ENCODE measurements at regions not wholly inside any gene's neighbourhood (a gene's known extent, or its start where the extent isn't known, plus 50 kb on each side); places are given as distances from the start of the nearest gene placed in this dataset.

DNA sequence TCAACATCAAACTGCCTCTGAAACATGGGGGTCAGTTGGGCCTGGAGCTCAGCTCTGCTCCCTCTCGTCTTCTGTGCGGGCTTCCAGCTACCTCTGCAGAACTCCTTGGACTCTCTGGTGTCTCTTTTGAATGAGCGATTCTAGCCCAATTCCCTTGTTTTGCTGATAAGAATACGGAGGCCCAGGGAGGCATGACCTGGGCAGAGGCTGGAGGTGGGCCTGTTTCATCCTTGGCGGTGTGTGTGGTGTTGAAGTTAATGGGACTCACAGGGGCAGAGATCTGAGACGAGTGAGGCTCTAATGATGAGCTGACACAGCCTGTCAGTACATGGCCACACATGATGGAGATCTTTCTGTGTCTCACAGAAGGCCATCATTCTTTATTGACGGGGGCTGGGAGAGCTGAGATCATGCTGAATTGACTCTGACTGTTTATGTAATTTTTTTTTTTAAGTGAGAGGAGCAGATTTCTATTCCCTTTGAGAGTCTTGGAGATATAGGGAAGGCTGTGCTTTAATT lies 134.5 kb downstream of the URB2 start:
- no peak overlapping the region for H3K4me3 Mint-ChIP-seq
- H3K36me3 Mint-ChIP-seq: no peaks in the 10 kb centered on the region
- peaks cover 31% of the 10 kb centered on the region for H3K27me3 Mint-ChIP-seq (ENCODE audit: low read depth)
- no peak overlapping the region for H3K27ac Mint-ChIP-seq
- no peak for DNase-seq (ENCODE audit: low spot score in 2 of 2, unreplicated experiment in 2 of 2)
- peaks cover 5% of the 10 kb centered on the region for H3K9me3 Mint-ChIP-seq
- TF ChIP-seq, protein P1, sequence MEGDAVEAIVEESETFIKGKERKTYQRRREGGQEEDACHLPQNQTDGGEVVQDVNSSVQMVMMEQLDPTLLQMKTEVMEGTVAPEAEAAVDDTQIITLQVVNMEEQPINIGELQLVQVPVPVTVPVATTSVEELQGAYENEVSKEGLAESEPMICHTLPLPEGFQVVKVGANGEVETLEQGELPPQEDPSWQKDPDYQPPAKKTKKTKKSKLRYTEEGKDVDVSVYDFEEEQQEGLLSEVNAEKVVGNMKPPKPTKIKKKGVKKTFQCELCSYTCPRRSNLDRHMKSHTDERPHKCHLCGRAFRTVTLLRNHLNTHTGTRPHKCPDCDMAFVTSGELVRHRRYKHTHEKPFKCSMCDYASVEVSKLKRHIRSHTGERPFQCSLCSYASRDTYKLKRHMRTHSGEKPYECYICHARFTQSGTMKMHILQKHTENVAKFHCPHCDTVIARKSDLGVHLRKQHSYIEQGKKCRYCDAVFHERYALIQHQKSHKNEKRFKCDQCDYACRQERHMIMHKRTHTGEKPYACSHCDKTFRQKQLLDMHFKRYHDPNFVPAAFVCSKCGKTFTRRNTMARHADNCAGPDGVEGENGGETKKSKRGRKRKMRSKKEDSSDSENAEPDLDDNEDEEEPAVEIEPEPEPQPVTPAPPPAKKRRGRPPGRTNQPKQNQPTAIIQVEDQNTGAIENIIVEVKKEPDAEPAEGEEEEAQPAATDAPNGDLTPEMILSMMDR (IDR thresholded peaks at IDR 0.05; ENCODE audit: unreplicated experiment): no peak
- H3K4me1 Mint-ChIP-seq: peaks cover 5% of the 10 kb centered on the region

DNA sequence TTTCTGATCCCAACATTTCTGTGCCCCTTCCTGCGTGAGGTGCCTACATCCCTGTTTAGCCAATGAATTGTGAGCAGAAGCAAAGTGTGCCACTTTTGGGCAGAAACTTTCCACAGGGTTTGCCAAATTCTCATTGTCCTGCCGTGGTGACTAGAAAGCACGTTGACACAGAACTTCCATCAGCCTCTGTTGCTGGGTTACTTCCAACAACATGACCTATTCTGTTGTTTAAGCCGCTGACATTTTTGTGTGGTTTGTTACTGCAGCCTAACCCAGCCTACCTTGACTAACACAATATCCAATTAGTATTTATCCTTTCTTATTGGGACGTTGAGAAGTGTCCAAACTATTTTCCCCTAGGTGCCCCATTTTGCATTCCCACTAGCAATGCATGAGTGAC lies 136.8 kb downstream of the URB2 start:
- Mint-ChIP-seq H3K9me3 (peaks cover 9% of the 10 kb centered on the region), H3K27me3 (ENCODE audit: low read depth) (peaks cover 45% of the 10 kb centered on the region), H3K4me1 (peaks cover 5% of the 10 kb centered on the region), H3K27ac (no peak overlapping the region), H3K36me3 (no peaks in the 10 kb centered on the region), H3K4me3 (no peak overlapping the region)
- DNase-seq (ENCODE audit: low spot score in 2 of 2, unreplicated experiment in 2 of 2): no peak
- TF ChIP-seq, protein P1 (IDR thresholded peaks at IDR 0.05; ENCODE audit: unreplicated experiment): no peak

DNA sequence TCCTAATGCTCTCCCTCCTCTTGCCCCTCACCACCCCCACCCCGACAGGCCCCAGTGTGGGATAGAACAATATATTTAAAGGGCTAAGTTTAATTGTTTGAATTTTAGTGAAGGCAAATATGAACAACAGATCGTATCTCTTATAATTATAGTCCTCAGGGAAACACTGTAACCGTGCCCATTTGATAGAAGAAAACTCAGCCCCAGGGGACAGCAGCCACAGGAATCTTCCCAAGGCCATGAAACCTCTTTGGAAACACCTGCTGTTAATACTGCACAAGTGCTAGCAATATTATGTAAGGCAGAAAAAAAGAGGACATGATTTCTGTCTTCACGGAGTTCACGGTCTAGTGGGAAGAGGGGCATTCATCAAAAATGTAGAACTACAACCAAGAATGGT lies 142.2 kb downstream of the URB2 start:
- H3K4me1 Mint-ChIP-seq: peaks cover 6% of the 10 kb centered on the region
- H3K27me3 Mint-ChIP-seq (ENCODE audit: low read depth): peaks cover 74% of the 10 kb centered on the region
- DNase-seq (ENCODE audit: low spot score in 2 of 2, unreplicated experiment in 2 of 2): no peak
- H3K36me3 Mint-ChIP-seq: no peaks in the 10 kb centered on the region
- no peak overlapping the region for H3K27ac Mint-ChIP-seq
- H3K9me3 Mint-ChIP-seq: peaks cover 9% of the 10 kb centered on the region
- TF ChIP-seq, protein P1 (IDR thresholded peaks at IDR 0.05; ENCODE audit: unreplicated experiment): no peak
- H3K4me3 Mint-ChIP-seq: no peak overlapping the region

DNA sequence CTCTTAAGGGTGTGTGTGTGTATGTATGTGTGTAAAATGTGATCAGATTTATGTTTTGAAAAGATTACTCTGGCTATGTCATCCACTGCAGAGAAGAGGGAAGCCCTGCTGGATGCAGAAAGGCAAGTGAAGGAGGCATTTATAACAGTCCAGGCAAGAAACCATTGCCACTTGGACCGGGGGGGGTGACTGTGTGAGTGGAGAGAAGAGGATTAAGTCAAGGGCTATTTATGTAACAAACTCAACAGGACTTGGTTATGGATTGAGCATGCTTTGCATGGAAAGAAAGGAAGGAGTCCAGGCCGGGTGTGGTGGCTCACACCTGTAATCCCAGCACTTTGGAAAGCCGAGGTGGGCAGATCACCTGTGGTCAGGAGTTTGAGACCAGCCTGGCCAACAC lies 143.0 kb downstream of the URB2 start:
- no peak overlapping the region for H3K4me3 Mint-ChIP-seq
- H3K9me3 Mint-ChIP-seq: peaks cover 9% of the 10 kb centered on the region

DNA sequence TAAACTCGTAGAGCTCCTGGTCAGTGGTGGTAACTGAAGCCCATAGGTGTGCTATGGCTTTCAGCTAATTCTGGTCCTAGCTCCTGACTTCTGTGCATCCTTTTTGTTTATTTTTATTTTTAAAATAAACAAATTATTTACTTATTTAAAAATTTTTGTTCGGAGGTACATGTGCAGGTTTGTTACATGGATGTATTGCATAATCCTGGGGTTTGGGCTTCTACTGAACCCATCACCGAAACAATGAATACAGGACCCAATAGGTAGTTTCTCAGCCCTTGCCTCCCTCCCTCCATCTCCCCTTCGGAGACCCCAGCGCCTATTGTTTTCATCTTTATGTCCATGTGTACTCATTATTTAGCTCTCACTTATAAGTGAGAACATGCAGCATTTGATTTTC lies 143.8 kb downstream of the URB2 start:
- DNase-seq (ENCODE audit: low spot score in 2 of 2, unreplicated experiment in 2 of 2): no peak
- Mint-ChIP-seq H3K4me1 (peaks cover 6% of the 10 kb centered on the region), H3K27me3 (ENCODE audit: low read depth) (peaks cover 71% of the 10 kb centered on the region), H3K4me3 (no peak overlapping the region), H3K9me3 (peaks cover 9% of the 10 kb centered on the region), H3K27ac (no peak overlapping the region), H3K36me3 (no peaks in the 10 kb centered on the region)
- TF ChIP-seq, protein P1 (IDR thresholded peaks at IDR 0.05; ENCODE audit: unreplicated experiment): no peak

More for the DNA sequence above, 143.0 kb downstream of the URB2 start:
- Mint-ChIP-seq H3K4me1 (peaks cover 6% of the 10 kb centered on the region), H3K27ac (no peak overlapping the region), H3K27me3 (ENCODE audit: low read depth) (peaks cover 74% of the 10 kb centered on the region), H3K36me3 (no peaks in the 10 kb centered on the region)
- no peak for DNase-seq (ENCODE audit: low spot score in 2 of 2, unreplicated experiment in 2 of 2)
- TF ChIP-seq, protein P1 (IDR thresholded peaks at IDR 0.05; ENCODE audit: unreplicated experiment): no peak

DNA sequence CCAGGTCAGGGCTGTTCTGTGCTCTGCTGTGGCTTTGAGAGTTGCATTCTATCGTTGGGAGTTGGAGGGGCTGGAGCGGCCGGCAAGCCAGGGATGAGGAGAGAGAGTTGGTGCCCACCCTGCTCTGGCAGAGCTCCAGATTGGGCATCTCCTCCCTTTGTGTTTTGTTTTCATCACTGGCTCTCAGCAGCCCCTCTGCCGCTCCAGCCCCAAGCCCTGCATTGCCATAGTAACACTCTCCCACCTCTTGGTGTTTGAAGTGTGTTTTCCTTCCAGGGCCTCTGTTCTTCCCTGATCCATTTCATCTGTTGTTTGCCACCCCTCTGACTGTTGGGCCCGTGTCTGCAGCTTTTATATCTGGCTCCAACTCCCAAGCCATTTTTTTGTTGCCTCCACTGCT lies 152.7 kb downstream of the URB2 start:
- no peak overlapping the region for H3K4me3 Mint-ChIP-seq
- H3K27me3 Mint-ChIP-seq (ENCODE audit: low read depth): peaks cover 56% of the 10 kb centered on the region
- no peaks in the 10 kb centered on the region for H3K36me3 Mint-ChIP-seq
- DNase-seq (ENCODE audit: low spot score in 2 of 2, unreplicated experiment in 2 of 2): no peak
- TF ChIP-seq, protein P1 (IDR thresholded peaks at IDR 0.05; ENCODE audit: unreplicated experiment): no peak
- no peaks in the 10 kb centered on the region for H3K4me1 Mint-ChIP-seq
- H3K27ac Mint-ChIP-seq: no peak overlapping the region
- peaks cover 4% of the 10 kb centered on the region for H3K9me3 Mint-ChIP-seq

All from mesothelial cell of epicardium (in vitro differentiated cells).